ENCODE measurements at regions not wholly inside any gene's neighbourhood (a gene's known extent, or its start where the extent isn't known, plus 50 kb on each side); places are given as distances from the start of the nearest gene placed in this dataset.

- H3K4me3 ChIP-seq, result no peak overlapping the region
- TF ChIP-seq POLR2A (IDR thresholded peaks at IDR 0.05), result no peak
- TF ChIP-seq POLR2AphosphoS5 (IDR thresholded peaks at IDR 0.05), result no peak
- no peak for TF ChIP-seq EP300 (IDR thresholded peaks at IDR 0.05)
- TF ChIP-seq CTCF (IDR thresholded peaks at IDR 0.05), result no peak
- 86% methylated on average over 1 of the region's 2 CpGs for WGBS
- no peaks in the 10 kb centered on the region for H3K36me3 ChIP-seq
- no peak for DNase-seq (ENCODE audit: low spot score in 2 of 2)
- H3K27me3 ChIP-seq, result peaks cover 18% of the 10 kb centered on the region
- H3K9me3 ChIP-seq, result no peaks in the 10 kb centered on the region
- H3K4me1 ChIP-seq, result no peaks in the 10 kb centered on the region
- no peak overlapping the region for H3K27ac ChIP-seq
Observed at GRCh38 chr9:135001526-135001925, 83.8 kb upstream of the FCN1 start.

DNA sequence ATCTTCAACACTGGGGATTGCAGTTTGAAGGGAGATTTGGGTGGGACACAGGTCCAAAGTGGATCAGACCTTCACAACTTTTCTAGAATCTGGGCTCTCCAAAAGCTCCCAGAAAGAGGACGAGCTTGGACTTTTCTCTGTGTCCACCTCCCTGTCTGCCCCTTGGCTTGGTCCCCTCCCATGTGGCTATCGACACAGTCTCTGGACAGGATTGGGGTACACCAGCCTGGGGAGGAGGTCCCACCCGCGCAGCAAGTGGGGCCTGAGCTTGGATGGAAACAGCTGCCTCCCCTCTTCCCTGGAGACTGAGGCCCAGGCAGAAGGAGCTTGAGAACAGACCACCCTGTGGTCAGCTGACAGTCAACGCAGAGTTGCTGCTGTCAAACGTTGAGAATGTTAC lies 84.6 kb upstream of the FCN1 start:
- Histone ChIP-seq H3K4me1 (no peaks in the 10 kb centered on the region), H3K36me3 (no peaks in the 10 kb centered on the region), H3K27me3 (peaks cover 12% of the 10 kb centered on the region), H3K4me3 (no peak overlapping the region), H3K9me3 (no peaks in the 10 kb centered on the region), H3K27ac (no peak overlapping the region)
- no peak for DNase-seq (ENCODE audit: low spot score in 2 of 2)
- WGBS, result 44% methylated on average over 2 of the region's 6 CpGs
- TF ChIP-seq CTCF (IDR thresholded peaks at IDR 0.05), result no peak
- TF ChIP-seq POLR2A (IDR thresholded peaks at IDR 0.05), result no peak
- TF ChIP-seq POLR2AphosphoS5 (IDR thresholded peaks at IDR 0.05), result no peak
- TF ChIP-seq EP300 (IDR thresholded peaks at IDR 0.05), result no peak

- no peak for DNase-seq (ENCODE audit: low spot score in 2 of 2)
- Histone ChIP-seq H3K4me1 (no peaks in the 10 kb centered on the region), H3K27ac (no peak overlapping the region), H3K4me3 (no peak overlapping the region), H3K27me3 (peaks cover 11% of the 10 kb centered on the region), H3K9me3 (no peaks in the 10 kb centered on the region), H3K36me3 (no peaks in the 10 kb centered on the region)
- WGBS, result 61% methylated on average over 4 of the region's 4 CpGs
- TF ChIP-seq POLR2AphosphoS5 (IDR thresholded peaks at IDR 0.05), result no peak
- TF ChIP-seq CTCF (IDR thresholded peaks at IDR 0.05), result no peak
- TF ChIP-seq EP300 (IDR thresholded peaks at IDR 0.05), result no peak
- no peak for TF ChIP-seq POLR2A (IDR thresholded peaks at IDR 0.05)
Observed at GRCh38 chr9:135002802-135003201, 84.7 kb upstream of the OLFM1 start.

- H3K4me1 ChIP-seq, result no peaks in the 10 kb centered on the region
- WGBS, result 83% methylated on average over 2 of the region's 2 CpGs
- TF ChIP-seq EP300 (IDR thresholded peaks at IDR 0.05), result no peak
- no peak for TF ChIP-seq POLR2A (IDR thresholded peaks at IDR 0.05)
- no peak for TF ChIP-seq CTCF (IDR thresholded peaks at IDR 0.05)
- no peak for TF ChIP-seq POLR2AphosphoS5 (IDR thresholded peaks at IDR 0.05)
- DNase-seq (ENCODE audit: low spot score in 2 of 2), result no peak
- no peaks in the 10 kb centered on the region for H3K36me3 ChIP-seq
- no peak overlapping the region for H3K27ac ChIP-seq
- H3K4me3 ChIP-seq, result no peak overlapping the region
- no peaks in the 10 kb centered on the region for H3K9me3 ChIP-seq
- peaks cover 14% of the 10 kb centered on the region for H3K27me3 ChIP-seq
Observed at GRCh38 chr9:135004772-135005171, 82.7 kb upstream of the OLFM1 start.

- no peak overlapping the region for H3K27ac ChIP-seq
- peaks cover 9% of the 10 kb centered on the region for H3K27me3 ChIP-seq
- H3K36me3 ChIP-seq, result no peaks in the 10 kb centered on the region
- WGBS, result 92% methylated on average over 18 of the region's 19 CpGs
- TF ChIP-seq POLR2AphosphoS5 (IDR thresholded peaks at IDR 0.05), result no peak
- TF ChIP-seq CTCF (IDR thresholded peaks at IDR 0.05), result no peak
- no peak for TF ChIP-seq POLR2A (IDR thresholded peaks at IDR 0.05)
- TF ChIP-seq EP300 (IDR thresholded peaks at IDR 0.05), result no peak
- H3K4me1 ChIP-seq, result no peaks in the 10 kb centered on the region
- H3K4me3 ChIP-seq, result no peak overlapping the region
- no peak for DNase-seq (ENCODE audit: low spot score in 2 of 2)
- no peaks in the 10 kb centered on the region for H3K9me3 ChIP-seq
Observed at GRCh38 chr9:135006911-135007570, 80.4 kb upstream of the OLFM1 start.
